Right lobe of liver (tissue), 6 donors: ENCODE measurements at regions not wholly inside any gene's neighbourhood (a gene's known extent, or its start where the extent isn't known, plus 50 kb on each side); places are given as distances from the start of the nearest gene placed in this dataset.

Experiments used
- ATAC-seq, 4 donors: fragments of 200-7000 bp; cut with Tn5 transposase; one replicate each; pipeline ENCODE4 v1.9.1; 2020; ENCODE audit warnings: mild to moderate bottlenecking in 4 of 4, moderate library complexity in 4 of 4
- DNase-seq, 3 donors: peaks; one replicate each; pipeline ENCODE4 v3.0.0-alpha.2; 2020
- H3K27ac ChIP-seq, 3 donors: fragments of 200-600 bp; one replicate each; pipeline ENCODE4 v1.8.0; 2022
- H3K27me3 ChIP-seq, 2 donors: fragments of 200-600 bp; one replicate each; pipeline ENCODE4 v1.8.0; 2022
- H3K36me3 ChIP-seq, 4 donors: fragments of 200-600 bp; sonication (generic) in 1 of 4; one replicate each; pipeline versions ENCODE4 v1.5.1 to v1.8.0; 2017 to 2022; ENCODE audit warnings: control low read depth in 1 of 4
- H3K4me1 ChIP-seq, 4 donors: fragments of 200-600 bp; sonication (generic) in 1 of 4; one replicate each; pipeline versions ENCODE4 v1.5.1 to v1.8.0; 2017 to 2022; ENCODE audit warnings: control low read depth in 1 of 4
- H3K4me3 ChIP-seq, 3 donors: fragments of 200-600 bp; one replicate each; pipeline ENCODE4 v1.8.0; 2022
- H3K9me3 ChIP-seq, 4 donors: fragments of 200-600 bp; sonication (generic) in 1 of 4; one replicate each; pipeline versions ENCODE4 v1.5.1 to v1.8.0; 2017 to 2022; ENCODE audit warnings: control low read depth in 1 of 4
- POLR2A ChIP-seq: fragments of 450-650 bp; IDR thresholded peaks from one replicate; pipeline ENCODE4 v1.6.1; 2017; ENCODE audit warnings: antibody characterized with exemption, mild to moderate bottlenecking
- whole genome bisulfite sequencing: methylation state at CpG from one replicate; pipeline ENCODE4 v1.1.6; 2018; ENCODE audit warnings: low coverage, low lambda C conversion rate; ENCODE audit not compliant: insufficient coverage; ENCODE audit errors: missing lambda C conversion rate; 5-methylcytosine and 5-hydroxymethylcytosine counted together
- intact Hi-C, 2 donors: fragments of 100-400 bp; cut with DNase I; formaldehyde crosslinking; loops; one replicate each; pipeline versions ENCODE4 v1.11.2 to v1.14.1; 2022
- TF ChIP-seq, protein P1 (sequence below), 4 donors: fragments of 200-600 bp in 3 of 4; fragments of 450-650 bp in 1 of 4; IDR thresholded peaks; one replicate each; pipeline versions ENCODE4 v1.5.1 to v1.8.0; 2016 to 2022; ENCODE audit warnings: antibody characterized with exemption in 4 of 4, mild to moderate bottlenecking in 2 of 4
- donor health status: DM: no; HTN: yes; CAD: no.
- donor health status: DM: no; HTN: no; CAD: no.
- donor health status: DM: no; HTN: no; CAD: no.
- donor health status: DM: no; HTN: yes; CAD: no.
- donor health status: DM: no; HTN: yes; CAD: no.

DNA sequence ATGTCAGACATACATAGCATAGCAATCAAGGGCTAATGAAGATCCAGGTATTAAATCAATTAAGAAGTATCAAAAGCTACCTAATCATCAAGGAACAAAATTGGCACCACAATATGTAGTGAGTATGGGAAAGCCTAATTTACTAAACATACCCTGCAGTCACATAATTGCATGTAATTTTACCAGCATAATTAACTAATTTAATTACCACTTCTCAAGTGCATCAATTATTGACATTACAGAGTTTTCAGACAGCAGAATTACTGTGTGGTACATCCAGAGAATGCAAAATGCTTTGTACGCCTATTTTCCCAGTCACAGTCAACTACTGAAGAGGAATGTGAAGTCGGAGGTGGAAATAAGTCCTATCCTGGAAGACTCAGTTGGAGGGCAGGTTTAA, 279.0 kb upstream of the ID4 start:
- ATAC-seq (no peak), DNase-seq (no peak)
- Histone ChIP-seq H3K9me3 (no peaks in the 10 kb centered on the region), H3K36me3 (no peaks in the 10 kb centered on the region), H3K4me1 (no peaks in the 10 kb centered on the region), H3K27me3 (no peaks in the 10 kb centered on the region), H3K4me3 (no peak overlapping the region), H3K27ac (no peak overlapping the region)
- WGBS = 65% methylated on average over 2 of the region's 2 CpGs
- no peak for TF ChIP-seq POLR2A
- TF ChIP-seq, protein P1, sequence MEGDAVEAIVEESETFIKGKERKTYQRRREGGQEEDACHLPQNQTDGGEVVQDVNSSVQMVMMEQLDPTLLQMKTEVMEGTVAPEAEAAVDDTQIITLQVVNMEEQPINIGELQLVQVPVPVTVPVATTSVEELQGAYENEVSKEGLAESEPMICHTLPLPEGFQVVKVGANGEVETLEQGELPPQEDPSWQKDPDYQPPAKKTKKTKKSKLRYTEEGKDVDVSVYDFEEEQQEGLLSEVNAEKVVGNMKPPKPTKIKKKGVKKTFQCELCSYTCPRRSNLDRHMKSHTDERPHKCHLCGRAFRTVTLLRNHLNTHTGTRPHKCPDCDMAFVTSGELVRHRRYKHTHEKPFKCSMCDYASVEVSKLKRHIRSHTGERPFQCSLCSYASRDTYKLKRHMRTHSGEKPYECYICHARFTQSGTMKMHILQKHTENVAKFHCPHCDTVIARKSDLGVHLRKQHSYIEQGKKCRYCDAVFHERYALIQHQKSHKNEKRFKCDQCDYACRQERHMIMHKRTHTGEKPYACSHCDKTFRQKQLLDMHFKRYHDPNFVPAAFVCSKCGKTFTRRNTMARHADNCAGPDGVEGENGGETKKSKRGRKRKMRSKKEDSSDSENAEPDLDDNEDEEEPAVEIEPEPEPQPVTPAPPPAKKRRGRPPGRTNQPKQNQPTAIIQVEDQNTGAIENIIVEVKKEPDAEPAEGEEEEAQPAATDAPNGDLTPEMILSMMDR (IDR thresholded peaks at IDR 0.05) = no peak
- intact Hi-C loops = no loop called here

DNA sequence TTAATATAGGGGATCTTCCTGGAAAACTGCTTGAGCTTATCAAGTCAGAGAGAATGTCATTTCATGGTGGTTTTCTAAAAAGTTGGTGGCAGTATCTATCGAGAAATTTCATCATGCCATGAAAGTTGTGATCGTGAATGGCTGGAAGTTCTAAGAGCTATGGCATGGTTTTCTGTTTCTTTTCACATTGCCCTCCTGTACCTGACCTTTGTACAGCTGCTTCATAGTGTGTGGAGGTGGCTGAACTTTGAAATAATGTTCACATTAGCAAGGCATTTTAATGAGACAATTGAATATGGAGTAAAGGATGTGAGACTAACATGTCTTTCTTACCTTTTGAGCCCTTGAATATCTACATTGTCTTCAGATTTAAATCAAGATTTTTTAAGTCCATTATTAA, 278.2 kb upstream of the ID4 start:
- Histone ChIP-seq H3K27me3 (no peaks in the 10 kb centered on the region), H3K9me3 (no peaks in the 10 kb centered on the region), H3K27ac (no peak overlapping the region), H3K4me1 (no peaks in the 10 kb centered on the region), H3K36me3 (no peaks in the 10 kb centered on the region), H3K4me3 (no peak overlapping the region)
- DNase-seq = no peak
- TF ChIP-seq, protein P1 (IDR thresholded peaks at IDR 0.05) = no peak
- peak; percentile 40 to 86 (median 53) for ATAC-seq
- WGBS = 35% methylated on average over 2 of the region's 2 CpGs
- intact Hi-C loops = no loop called here

DNA sequence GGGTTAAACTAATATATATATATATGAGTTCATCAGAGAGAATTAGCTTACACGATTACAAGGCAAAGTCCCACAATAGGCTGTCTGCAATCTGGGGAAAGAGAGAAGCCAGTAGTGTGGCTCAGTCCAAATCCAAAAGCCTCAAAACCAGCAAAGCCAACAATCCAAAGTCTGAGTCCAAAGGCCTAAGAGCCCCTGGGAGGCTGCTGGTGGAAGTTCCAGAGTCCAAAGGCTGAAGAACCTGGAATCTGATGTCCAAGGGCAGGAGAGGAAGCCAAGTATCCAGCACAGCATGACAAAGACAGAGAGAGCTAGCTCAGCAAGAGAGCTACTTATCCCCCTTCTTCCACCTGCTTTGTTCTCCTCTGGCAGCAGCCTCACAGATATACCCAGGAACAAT, 274.7 kb upstream of the ID4 start:
- H3K9me3 ChIP-seq = no peaks in the 10 kb centered on the region
- no peaks in the 10 kb centered on the region for H3K36me3 ChIP-seq
- 20% methylated on average over 1 of the region's 1 CpG for WGBS
- intact Hi-C loops = no loop called here
- no peak overlapping the region for H3K27ac ChIP-seq
- ATAC-seq = peak in 3 of 4 donors; percentile 37 to 87 (median 48)
- no peak overlapping the region for H3K4me3 ChIP-seq
- TF ChIP-seq, protein P1 (IDR thresholded peaks at IDR 0.05) = no peak
- TF ChIP-seq POLR2A = no peak
- no peak for DNase-seq
- H3K4me1 ChIP-seq = no peaks in the 10 kb centered on the region
- no peaks in the 10 kb centered on the region for H3K27me3 ChIP-seq

DNA sequence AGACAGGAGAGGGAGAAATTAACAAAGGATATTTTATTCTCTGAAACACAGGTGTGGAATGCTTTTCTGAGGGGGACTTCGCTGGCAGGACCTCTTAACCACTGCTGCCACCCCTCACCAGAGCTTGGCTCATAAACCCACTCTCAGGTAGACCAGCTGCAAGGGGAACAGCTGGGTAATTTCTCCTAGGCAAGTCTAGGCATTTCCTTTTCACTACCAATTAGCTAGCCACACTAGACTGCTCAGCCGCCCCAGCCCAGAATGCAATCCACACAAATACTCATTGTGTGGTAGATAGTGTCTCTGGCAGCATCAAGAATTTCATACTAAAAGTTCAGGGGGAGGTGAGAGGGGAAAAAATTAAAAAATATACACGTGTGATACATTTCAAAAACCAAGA, 267.6 kb upstream of the ID4 start:
- 26% methylated on average over 3 of the region's 3 CpGs for WGBS
- intact Hi-C loops = no loop called here
- no peak for TF ChIP-seq POLR2A
- TF ChIP-seq, protein P1 (IDR thresholded peaks at IDR 0.05) = no peak
- Histone ChIP-seq H3K36me3 (no peaks in the 10 kb centered on the region), H3K27me3 (no peaks in the 10 kb centered on the region), H3K27ac (no peak overlapping the region), H3K4me3 (no peak overlapping the region), H3K9me3 (no peaks in the 10 kb centered on the region), H3K4me1 (no peaks in the 10 kb centered on the region)
- DNase-seq = no peak
- no peak for ATAC-seq

DNA sequence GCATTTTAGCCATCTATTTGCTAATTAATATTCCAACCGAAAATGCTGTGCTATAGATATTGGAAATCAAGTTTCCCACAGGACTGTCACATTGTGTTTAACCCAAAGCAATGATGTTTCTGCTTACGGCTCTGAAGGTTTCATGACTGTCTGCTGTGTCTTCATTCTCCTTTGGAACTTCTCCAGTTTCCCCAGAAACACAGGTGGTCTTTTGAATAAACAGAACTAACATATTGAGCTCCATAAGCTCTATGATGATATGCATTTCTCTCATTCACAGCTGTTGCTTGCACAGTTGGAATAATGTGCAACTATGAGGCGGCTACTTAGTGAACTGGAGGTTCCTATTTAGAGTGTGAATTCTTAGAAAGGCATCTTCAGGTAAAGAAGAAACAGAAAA, 266.0 kb upstream of the ID4 start:
- WGBS = 31% methylated on average over 3 of the region's 3 CpGs
- Histone ChIP-seq H3K27me3 (no peaks in the 10 kb centered on the region), H3K27ac (no peak overlapping the region), H3K4me3 (no peak overlapping the region), H3K9me3 (no peaks in the 10 kb centered on the region), H3K4me1 (no peaks in the 10 kb centered on the region), H3K36me3 (no peaks in the 10 kb centered on the region)
- intact Hi-C loops = no loop called here
- ATAC-seq (no peak), DNase-seq (no peak)
- TF ChIP-seq, protein P1 (IDR thresholded peaks at IDR 0.05) = no peak
- TF ChIP-seq POLR2A = no peak
